ENCODE measurements at regions not wholly inside any gene's neighbourhood (a gene's known extent, or its start where the extent isn't known, plus 50 kb on each side); places are given as distances from the start of the nearest gene placed in this dataset.

GRCh38 chrX:10818651-10819050 lies 198.3 kb upstream of the MID1 start:
- TF ChIP-seq CTCF (conservative IDR thresholded peaks at IDR 0.05; ENCODE audit: low read length): no peak
- TF ChIP-seq EZH2phosphoT487 (IDR thresholded peaks at IDR 0.05; ENCODE audit: borderline replicate concordance): no peak
